Activated T-cell treated with anti-CD3 and anti-CD28 coated beads, Interleukin-2, amount 50 U/mL, for 72 hours (primary cell): ENCODE measurements at regions not wholly inside any gene's neighbourhood (a gene's known extent, or its start where the extent isn't known, plus 50 kb on each side); places are given as distances from the start of the nearest gene placed in this dataset.

Source experiments
- ATAC-seq, 2 donors: fragments of 150-1000 bp; cut with Tn5 transposase; replicated peaks in 1 of 2; 2 replicates each; pipeline ENCODE4 v1.10.0; 2021; ENCODE audit warnings: moderate library complexity in 2 of 2, mild to moderate bottlenecking in 1 of 2
- DNase-seq, 2 donors: peaks; one replicate each; pipeline ENCODE4 v3.0.0; 2021 to 2022; ENCODE audit warnings: mixed read lengths in 1 of 2
- H3K27ac Mint-ChIP-seq: one replicate; pipeline ENCODE4 v1.8.0; 2022; ENCODE audit warnings: mild to moderate bottlenecking, moderate library complexity, mixed read lengths
- H3K27me3 Mint-ChIP-seq: one replicate; pipeline ENCODE4 v1.8.0; 2022; ENCODE audit warnings: low read depth, mixed read lengths
- H3K36me3 Mint-ChIP-seq, 2 donors: one replicate each; pipeline ENCODE4 v1.8.0; 2022; ENCODE audit warnings: mixed read lengths in 2 of 2, mild to moderate bottlenecking in 1 of 2; ENCODE audit not compliant: insufficient read depth in 2 of 2
- H3K4me1 Mint-ChIP-seq: one replicate; pipeline ENCODE4 v1.8.0; 2022; ENCODE audit warnings: low read depth, mixed read lengths
- H3K4me3 Mint-ChIP-seq, 2 donors: one replicate each; pipeline ENCODE4 v1.8.0; 2022; ENCODE audit warnings: mild to moderate bottlenecking in 2 of 2, mixed read lengths in 2 of 2, moderate library complexity in 2 of 2
- H3K9me3 Mint-ChIP-seq, 2 donors: one replicate each; pipeline ENCODE4 v1.8.0; 2022; ENCODE audit warnings: mixed read lengths in 2 of 2

DNA sequence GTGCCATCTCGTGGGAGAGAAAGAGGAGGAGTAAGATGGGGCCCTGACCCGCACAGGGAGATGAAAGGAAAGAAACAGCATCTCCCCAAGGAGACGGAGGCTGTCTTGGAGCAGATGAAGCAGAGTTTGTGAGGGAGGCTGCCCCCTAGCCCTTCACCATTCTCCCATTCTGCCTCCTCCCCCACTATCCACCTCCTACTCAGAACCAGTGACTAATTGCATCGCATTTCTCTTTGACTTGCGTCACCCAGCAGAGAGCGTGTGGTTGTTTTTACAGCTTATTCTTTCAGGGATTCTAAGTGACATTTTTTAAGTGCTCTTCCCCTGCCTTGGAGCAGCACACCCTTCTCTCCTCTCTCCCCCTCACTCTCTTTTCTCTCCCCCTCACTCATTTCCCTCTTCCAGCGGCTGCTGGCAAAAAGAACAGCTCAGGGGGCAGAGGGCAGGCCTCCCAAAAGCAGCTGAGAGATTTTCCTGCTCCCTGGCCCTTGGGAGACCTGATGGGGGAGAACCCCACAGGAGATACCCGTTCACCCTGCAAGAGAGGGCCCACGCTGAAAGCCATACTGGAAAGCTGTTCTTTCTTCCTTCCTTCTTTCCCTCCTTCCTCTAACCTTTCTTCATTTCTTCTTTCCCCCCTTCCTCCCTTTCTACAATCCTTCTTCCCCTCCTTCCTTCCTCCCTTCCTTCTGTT lies 91.8 kb downstream of the MRPL46 start:
- ATAC-seq (peak; percentile 86 to 91), DNase-seq (peak; percentile 25 to 38)
- H3K27ac Mint-ChIP-seq = peak overlapping the region; percentile 43

GRCh38 chr15:88365124-88365523 lies 102.1 kb downstream of the MRPL46 start:
- H3K27me3 Mint-ChIP-seq = peaks cover 34% of the 10 kb centered on the region
- no peak overlapping the region for H3K27ac Mint-ChIP-seq
- peaks cover 2% of the 10 kb centered on the region in 2 donors for H3K9me3 Mint-ChIP-seq
- H3K36me3 Mint-ChIP-seq = peaks cover 0 to 3% of the 10 kb centered on the region in 2 donors
- no peak overlapping the region for H3K4me3 Mint-ChIP-seq
- DNase-seq (no peak), ATAC-seq (no peak)
- no peaks in the 10 kb centered on the region for H3K4me1 Mint-ChIP-seq

More for the DNA sequence above, 91.8 kb downstream of the MRPL46 start:
- H3K9me3 Mint-ChIP-seq = peaks cover 0 to 1% of the 10 kb centered on the region in 2 donors
- peak overlapping the region; percentile 17 to 63 for H3K4me3 Mint-ChIP-seq
- peaks cover 49% of the 10 kb centered on the region for H3K27me3 Mint-ChIP-seq
- no peaks in the 10 kb centered on the region for H3K36me3 Mint-ChIP-seq
- peaks cover 19% of the 10 kb centered on the region for H3K4me1 Mint-ChIP-seq

- H3K27me3 Mint-ChIP-seq = peaks cover 17% of the 10 kb centered on the region
- H3K27ac Mint-ChIP-seq = no peak overlapping the region
- H3K36me3 Mint-ChIP-seq = peaks cover 4 to 7% of the 10 kb centered on the region in 2 donors
- H3K4me3 Mint-ChIP-seq = peak overlapping the region; percentile 37 to 42
- DNase-seq = peak; percentile 1 to 5
- peak; percentile 92 to 95 for ATAC-seq
- peaks cover 21% of the 10 kb centered on the region for H3K4me1 Mint-ChIP-seq
- H3K9me3 Mint-ChIP-seq = peaks cover 5 to 9% of the 10 kb centered on the region in 2 donors
Observed at GRCh38 chr15:88348579-88349230, 92.2 kb upstream of the NTRK3 start.

DNA sequence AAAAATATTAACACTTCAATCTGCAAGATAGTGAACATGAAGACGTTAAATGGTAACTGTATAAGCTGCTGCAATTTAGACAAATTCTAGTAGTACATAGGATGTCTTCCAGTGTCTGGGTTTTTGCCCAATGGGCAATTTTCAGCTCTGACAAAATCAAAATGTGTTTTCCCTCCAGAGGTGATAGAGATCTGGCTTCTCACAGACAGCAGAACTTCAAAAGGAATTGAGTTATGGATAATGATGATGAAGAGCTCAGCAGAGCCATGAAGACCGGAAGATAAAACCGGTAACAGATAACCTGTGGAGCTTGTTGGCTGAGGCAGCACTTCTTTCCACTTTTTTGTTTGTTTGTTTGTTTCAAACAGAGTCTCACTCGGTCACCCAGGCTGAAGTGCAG lies 89.4 kb upstream of the NTRK3 start:
- no peak overlapping the region for H3K4me3 Mint-ChIP-seq
- H3K9me3 Mint-ChIP-seq = no peaks in the 10 kb centered on the region
- peaks cover 11% of the 10 kb centered on the region for H3K27me3 Mint-ChIP-seq
- H3K36me3 Mint-ChIP-seq = no peaks in the 10 kb centered on the region
- no peak overlapping the region for H3K27ac Mint-ChIP-seq
- ATAC-seq (no peak), DNase-seq (no peak)
- H3K4me1 Mint-ChIP-seq = peaks cover 21% of the 10 kb centered on the region

DNA sequence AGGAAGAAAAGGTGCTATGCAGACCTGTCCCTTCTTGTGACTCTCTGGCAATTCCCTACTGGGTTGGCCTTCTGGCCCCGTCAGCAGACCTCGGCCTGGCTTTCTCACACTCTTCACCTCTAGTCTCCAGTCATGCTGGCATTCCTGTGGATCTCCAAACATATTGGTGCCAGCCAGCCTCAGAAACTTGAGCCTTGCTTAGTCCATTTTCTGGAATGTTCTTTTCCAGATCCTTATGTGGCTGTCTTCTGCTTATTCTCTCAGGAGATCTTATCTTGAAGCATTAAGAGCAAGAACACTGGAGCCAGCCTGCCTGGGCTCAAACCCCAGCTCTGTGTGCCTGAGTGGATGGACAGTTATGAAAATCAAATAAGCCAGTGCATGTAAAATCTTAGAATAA lies 88.2 kb upstream of the NTRK3 start:
- no peak for ATAC-seq
- DNase-seq = no peak
- H3K27ac Mint-ChIP-seq = no peak overlapping the region
- H3K36me3 Mint-ChIP-seq = no peaks in the 10 kb centered on the region
- peaks cover 6% of the 10 kb centered on the region for H3K27me3 Mint-ChIP-seq
- H3K9me3 Mint-ChIP-seq = no peaks in the 10 kb centered on the region
- H3K4me3 Mint-ChIP-seq = no peak overlapping the region
- H3K4me1 Mint-ChIP-seq = peaks cover 21% of the 10 kb centered on the region

DNA sequence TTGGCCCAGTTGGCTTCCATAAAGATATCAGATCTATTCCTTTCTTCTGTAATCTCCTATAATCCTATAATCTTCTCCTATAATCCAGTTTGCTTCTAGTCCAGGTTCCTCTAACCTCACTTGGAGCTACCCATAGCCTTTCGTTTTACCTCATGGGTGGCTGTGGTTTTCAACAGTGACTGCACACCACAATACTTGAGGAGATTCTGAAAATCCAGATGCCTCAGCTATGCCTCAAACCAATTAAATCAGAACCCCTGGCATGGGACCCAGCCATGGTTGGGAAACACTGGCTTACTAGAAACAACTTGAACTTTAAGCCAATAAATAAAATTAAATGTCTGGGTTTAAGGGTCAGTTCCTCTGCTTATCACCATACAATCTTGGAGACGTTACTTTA lies 86.1 kb upstream of the NTRK3 start:
- ATAC-seq = no peak
- peaks cover 13% of the 10 kb centered on the region for H3K4me1 Mint-ChIP-seq

GRCh38 chr15:88341653-88342052 lies 85.1 kb upstream of the NTRK3 start:
- Mint-ChIP-seq H3K36me3 (no peaks in the 10 kb centered on the region), H3K27me3 (no peaks in the 10 kb centered on the region), H3K27ac (no peak overlapping the region), H3K9me3 (no peaks in the 10 kb centered on the region), H3K4me1 (peaks cover 3% of the 10 kb centered on the region), H3K4me3 (no peak overlapping the region)
- ATAC-seq = no peak
- DNase-seq = no peak

More for the DNA sequence above, 86.1 kb upstream of the NTRK3 start:
- no peak for DNase-seq
- H3K36me3 Mint-ChIP-seq = no peaks in the 10 kb centered on the region
- no peak overlapping the region for H3K27ac Mint-ChIP-seq
- H3K27me3 Mint-ChIP-seq = no peaks in the 10 kb centered on the region
- no peaks in the 10 kb centered on the region for H3K9me3 Mint-ChIP-seq
- no peak overlapping the region for H3K4me3 Mint-ChIP-seq

DNA sequence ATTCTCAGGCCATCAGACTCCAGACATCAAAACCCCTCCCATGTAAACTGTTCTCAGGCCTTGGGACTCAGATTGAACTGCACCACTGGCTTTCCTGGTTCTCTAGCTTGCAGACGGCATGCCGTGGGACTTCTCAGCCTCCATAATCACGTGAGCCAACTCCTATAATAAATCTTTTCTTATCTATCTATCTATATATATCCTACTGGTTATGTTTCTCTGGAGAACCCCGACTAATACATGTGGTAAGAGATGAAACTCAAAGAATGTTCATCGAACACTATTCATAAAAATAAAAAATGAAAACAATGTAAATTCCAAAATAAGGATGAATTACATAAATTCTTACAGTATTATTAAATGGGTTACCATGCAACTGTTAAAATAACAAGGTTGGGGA lies 84.5 kb upstream of the NTRK3 start:
- no peaks in the 10 kb centered on the region for H3K4me1 Mint-ChIP-seq
- peaks cover 2% of the 10 kb centered on the region for H3K27me3 Mint-ChIP-seq
- H3K36me3 Mint-ChIP-seq = no peaks in the 10 kb centered on the region
- H3K27ac Mint-ChIP-seq = no peak overlapping the region
- no peaks in the 10 kb centered on the region for H3K9me3 Mint-ChIP-seq
- DNase-seq = no peak
- H3K4me3 Mint-ChIP-seq = no peak overlapping the region
- no peak for ATAC-seq

GRCh38 chr15:88337993-88338392 lies 81.5 kb upstream of the NTRK3 start:
- Mint-ChIP-seq H3K4me1 (no peaks in the 10 kb centered on the region), H3K27me3 (peaks cover 27% of the 10 kb centered on the region), H3K27ac (no peak overlapping the region), H3K4me3 (no peak overlapping the region), H3K9me3 (no peaks in the 10 kb centered on the region), H3K36me3 (no peaks in the 10 kb centered on the region)
- ATAC-seq (no peak), DNase-seq (no peak)

DNA sequence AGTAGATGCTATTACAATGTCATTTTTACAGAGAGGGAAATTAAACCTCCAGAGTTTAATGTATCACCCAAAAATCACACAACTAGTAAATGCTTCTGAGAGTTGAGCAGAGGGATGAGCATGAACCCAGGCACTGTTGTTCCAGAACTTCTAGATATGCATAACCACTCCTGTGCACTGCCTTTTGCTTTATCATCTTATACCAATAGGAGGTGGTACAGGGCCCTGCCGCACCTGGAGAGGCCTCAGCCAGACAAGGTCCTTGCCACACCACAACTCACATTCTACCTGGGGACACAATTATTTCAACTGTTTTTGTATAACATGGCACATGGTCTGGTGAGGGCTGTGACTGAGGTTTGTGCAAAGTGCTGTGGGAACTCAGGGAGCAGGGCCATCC lies 78.5 kb upstream of the NTRK3 start:
- ATAC-seq = no peak
- Mint-ChIP-seq H3K27ac (no peak overlapping the region), H3K4me3 (no peak overlapping the region), H3K4me1 (no peaks in the 10 kb centered on the region), H3K27me3 (peaks cover 34% of the 10 kb centered on the region), H3K9me3 (no peaks in the 10 kb centered on the region), H3K36me3 (no peaks in the 10 kb centered on the region)
- DNase-seq = no peak

DNA sequence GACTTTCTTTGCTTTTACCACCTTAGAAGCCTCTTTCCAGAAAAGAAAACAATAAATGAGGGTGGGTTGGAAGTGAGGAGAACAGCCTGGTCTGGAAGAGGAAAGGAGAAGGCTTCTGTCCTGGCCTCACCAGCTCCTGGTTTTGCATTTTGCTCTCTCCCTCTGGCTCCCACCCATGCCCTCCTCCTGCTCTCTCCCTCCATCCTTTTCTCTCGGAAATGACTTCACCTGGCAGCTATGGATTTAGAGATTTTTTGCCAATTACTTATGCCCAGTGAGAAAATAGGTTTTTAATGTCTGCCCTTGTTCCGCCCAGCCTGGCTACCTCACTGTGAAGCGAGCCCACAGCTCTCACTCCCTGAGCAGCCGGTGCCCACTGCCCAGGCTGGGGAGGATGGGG lies 77.9 kb upstream of the NTRK3 start:
- DNase-seq (no peak), ATAC-seq (no peak)
- Mint-ChIP-seq H3K4me1 (no peaks in the 10 kb centered on the region), H3K27ac (no peak overlapping the region), H3K9me3 (no peaks in the 10 kb centered on the region), H3K27me3 (peaks cover 34% of the 10 kb centered on the region), H3K4me3 (no peak overlapping the region), H3K36me3 (no peaks in the 10 kb centered on the region)

GRCh38 chr15:88331291-88331690 lies 74.8 kb upstream of the NTRK3 start:
- H3K9me3 Mint-ChIP-seq = no peaks in the 10 kb centered on the region
- H3K4me3 Mint-ChIP-seq = no peak overlapping the region
- H3K27me3 Mint-ChIP-seq = peaks cover 34% of the 10 kb centered on the region
- peak; percentile 39 to 50 for ATAC-seq
- no peaks in the 10 kb centered on the region for H3K36me3 Mint-ChIP-seq
- no peak overlapping the region for H3K27ac Mint-ChIP-seq
- H3K4me1 Mint-ChIP-seq = no peaks in the 10 kb centered on the region
- peak; percentile 62 to 69 for DNase-seq

GRCh38 chr15:88326924-88327323 lies 70.4 kb upstream of the NTRK3 start:
- H3K27ac Mint-ChIP-seq = no peak overlapping the region
- DNase-seq = no peak
- H3K36me3 Mint-ChIP-seq = no peaks in the 10 kb centered on the region
- H3K9me3 Mint-ChIP-seq = no peaks in the 10 kb centered on the region
- no peak for ATAC-seq
- H3K4me1 Mint-ChIP-seq = no peaks in the 10 kb centered on the region
- peaks cover 7% of the 10 kb centered on the region for H3K27me3 Mint-ChIP-seq
- no peak overlapping the region for H3K4me3 Mint-ChIP-seq

- Mint-ChIP-seq H3K9me3 (no peaks in the 10 kb centered on the region), H3K27ac (no peak overlapping the region), H3K27me3 (peaks cover 16% of the 10 kb centered on the region), H3K4me1 (no peaks in the 10 kb centered on the region), H3K4me3 (no peak overlapping the region), H3K36me3 (no peaks in the 10 kb centered on the region)
- no peak for DNase-seq
- ATAC-seq = no peak
Observed at GRCh38 chr15:88324741-88325065, 68.2 kb upstream of the NTRK3 start.
